Right lobe of liver (tissue), 4 donors: ENCODE measurements at regions not wholly inside any gene's neighbourhood (a gene's known extent, or its start where the extent isn't known, plus 50 kb on each side); places are given as distances from the start of the nearest gene placed in this dataset.

Source experiments
- POLR2A ChIP-seq: fragments of 450-650 bp; IDR thresholded peaks from one replicate; pipeline ENCODE4 v1.6.1; 2017; ENCODE audit warnings: antibody characterized with exemption, mild to moderate bottlenecking
- TF ChIP-seq, protein P1 (sequence below), 4 donors: fragments of 200-600 bp in 3 of 4; fragments of 450-650 bp in 1 of 4; IDR thresholded peaks; one replicate each; pipeline versions ENCODE4 v1.5.1 to v1.8.0; 2016 to 2022; ENCODE audit warnings: antibody characterized with exemption in 4 of 4, mild to moderate bottlenecking in 2 of 4
- donor health status: DM: no; HTN: no; CAD: no.
- donor health status: DM: no; HTN: no; CAD: no.
- donor health status: DM: no; HTN: yes; CAD: no.

DNA sequence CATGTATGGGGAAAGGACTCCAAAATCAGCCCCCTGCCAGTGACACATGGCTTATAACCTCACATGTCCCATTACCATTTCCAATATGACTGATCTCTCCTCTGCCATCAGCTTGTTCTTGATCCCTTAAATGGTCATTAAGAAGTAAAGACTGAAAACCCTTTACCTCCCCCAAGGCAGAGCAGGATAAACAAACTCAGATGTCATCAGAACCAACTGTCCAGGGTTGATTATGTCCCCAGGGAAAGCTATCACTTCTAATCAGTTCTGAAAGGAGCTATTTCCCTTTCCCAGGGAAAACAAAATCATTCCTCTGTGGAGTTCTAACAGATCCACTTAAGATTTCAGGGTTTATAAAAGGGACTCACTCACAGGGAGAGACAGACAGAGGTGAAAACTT, 350.9 kb downstream of the SUCLA2 start:
- TF ChIP-seq, protein P1, sequence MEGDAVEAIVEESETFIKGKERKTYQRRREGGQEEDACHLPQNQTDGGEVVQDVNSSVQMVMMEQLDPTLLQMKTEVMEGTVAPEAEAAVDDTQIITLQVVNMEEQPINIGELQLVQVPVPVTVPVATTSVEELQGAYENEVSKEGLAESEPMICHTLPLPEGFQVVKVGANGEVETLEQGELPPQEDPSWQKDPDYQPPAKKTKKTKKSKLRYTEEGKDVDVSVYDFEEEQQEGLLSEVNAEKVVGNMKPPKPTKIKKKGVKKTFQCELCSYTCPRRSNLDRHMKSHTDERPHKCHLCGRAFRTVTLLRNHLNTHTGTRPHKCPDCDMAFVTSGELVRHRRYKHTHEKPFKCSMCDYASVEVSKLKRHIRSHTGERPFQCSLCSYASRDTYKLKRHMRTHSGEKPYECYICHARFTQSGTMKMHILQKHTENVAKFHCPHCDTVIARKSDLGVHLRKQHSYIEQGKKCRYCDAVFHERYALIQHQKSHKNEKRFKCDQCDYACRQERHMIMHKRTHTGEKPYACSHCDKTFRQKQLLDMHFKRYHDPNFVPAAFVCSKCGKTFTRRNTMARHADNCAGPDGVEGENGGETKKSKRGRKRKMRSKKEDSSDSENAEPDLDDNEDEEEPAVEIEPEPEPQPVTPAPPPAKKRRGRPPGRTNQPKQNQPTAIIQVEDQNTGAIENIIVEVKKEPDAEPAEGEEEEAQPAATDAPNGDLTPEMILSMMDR (IDR thresholded peaks at IDR 0.05), result no peak
- no peak for TF ChIP-seq POLR2A
